HCT116 (cell line): ENCODE measurements at regions not wholly inside any gene's neighbourhood (a gene's known extent, or its start where the extent isn't known, plus 50 kb on each side); places are given as distances from the start of the nearest gene placed in this dataset.

Experiments used
- ATAC-seq: fragments of 200-7000 bp; cut with Tn5 transposase; 2 replicates; pipeline ENCODE4 v1.9.1; 2020; ENCODE audit warnings: mild to moderate bottlenecking, moderate library complexity
- BruUV-seq: library from RNA; stranded (reverse); fragments of 400-500 nt; replicated peaks from 2 replicates; lab custom pipeline; 2021; lab: Mats Ljungman, UMichigan
- CTCF ChIA-PET: fragments of 300-600 bp; sonication (Branson Sonifier 250); formaldehyde crosslinking; loops from one replicate; lab custom pipeline; 2021; ENCODE audit warnings: antibody characterized with exemption; lab: Charles Lee
- POLR2A ChIA-PET: fragments of 300-600, 350-600 bp; sonication (Branson Sonifier 250); formaldehyde crosslinking; loops from one replicate; lab custom pipeline; 2021; ENCODE audit warnings: antibody characterized with exemption; lab: Charles Lee
- RAD21 ChIA-PET, 2 experiments: fragments of 300-600 bp; sonication (Branson Sonifier 250); formaldehyde crosslinking; loops; one replicate each; lab custom pipeline; 2023; ENCODE audit warnings: low total read pairs in 2 of 2; ENCODE audit not compliant: uncharacterized antibody in 2 of 2, unreplicated experiment in 2 of 2, low non-redundant PET in 1 of 2; lab: Charles Lee
- DNase-seq: peaks from one replicate; pipeline ENCODE4 v3.0.0-alpha.2; 2010; ENCODE audit warnings: low read depth, low spot score
- H2AFZ ChIP-seq: fragments of 200-600 bp; shearing (Covaris generic), sonication (generic); 2 replicates; pipeline ENCODE4 v1.6.1; 2017; ENCODE audit warnings: low read depth, mixed run types, mixed read lengths, antibody characterized with exemption, low read length; ENCODE audit not compliant: poor library complexity, severe bottlenecking
- H3K27ac ChIP-seq: 2 replicates; pipeline ENCODE4 v1.5.1; 2012; ENCODE audit warnings: low read depth, low read length
- H3K27me3 ChIP-seq: fragments of 200-600 bp; sonication (generic); 2 replicates; pipeline ENCODE4 v1.6.1; 2016; ENCODE audit warnings: mixed run types, low read length, mixed read lengths; ENCODE audit not compliant: insufficient read depth
- H3K36me3 ChIP-seq, 2 experiments: fragments of 200-500 bp in 1 of 2; fragments of 200-600 bp in 1 of 2; sonication (Bioruptor generic) in 1 of 2; sonication (generic) in 1 of 2; 2 replicates each; pipeline versions ENCODE4 v1.5.1 to v1.6.1; 2014 to 2016; ENCODE audit warnings: low read length in 2 of 2, inconsistent platforms in 1 of 2, mixed read lengths in 1 of 2, mixed run types in 1 of 2; ENCODE audit not compliant: insufficient read depth in 2 of 2, control insufficient read depth in 1 of 2
- H3K4me1 ChIP-seq, 2 experiments: fragments of 200-600 bp in 1 of 2; sonication (generic) in 1 of 2; 2 replicates each; pipeline versions ENCODE4 v1.5.1 to v1.6.1; 2012 to 2017; ENCODE audit warnings: low read length in 2 of 2, inconsistent platforms in 1 of 2, mild to moderate bottlenecking in 1 of 2, mixed read lengths in 1 of 2, mixed run types in 1 of 2, moderate library complexity in 1 of 2; ENCODE audit not compliant: insufficient read depth in 2 of 2, control insufficient read depth in 1 of 2
- H3K4me2 ChIP-seq: fragments of 200-600 bp; sonication (generic); 2 replicates; pipeline ENCODE4 v1.6.1; 2017; ENCODE audit warnings: mixed run types, low read length, mixed read lengths
- H3K4me3 ChIP-seq, 2 experiments: fragments of 200-600 bp in 1 of 2; sonication (generic) in 1 of 2; replicated peaks in 1 of 2; 2 replicates each; pipeline ENCODE4 v1.5.1; 2011 to 2016; ENCODE audit warnings: low read length in 2 of 2, control low read depth in 1 of 2, low read depth in 1 of 2, mild to moderate bottlenecking in 1 of 2, mixed read lengths in 1 of 2, mixed run types in 1 of 2
- H3K79me2 ChIP-seq: fragments of 200-600 bp; sonication (generic); 2 replicates; pipeline ENCODE4 v1.6.1; 2017; ENCODE audit warnings: mild to moderate bottlenecking, mixed run types, low read length, moderate library complexity, mixed read lengths; ENCODE audit not compliant: insufficient read depth
- H3K9ac ChIP-seq: fragments of 200-600 bp; sonication (generic); 2 replicates; pipeline ENCODE4 v1.6.1; 2016; ENCODE audit warnings: low read length, mixed read lengths
- H3K9me2 ChIP-seq: fragments of 200-600 bp; sonication (generic), shearing (Covaris generic); 2 replicates; pipeline ENCODE4 v1.6.1; 2017; ENCODE audit warnings: mixed run types, mild to moderate bottlenecking, moderate library complexity; ENCODE audit not compliant: insufficient read depth
- H3K9me3 ChIP-seq, 2 experiments: fragments of 200-500 bp in 1 of 2; fragments of 200-600 bp in 1 of 2; sonication (Bioruptor generic) in 1 of 2; sonication (generic) in 1 of 2; 2 replicates each; pipeline ENCODE4 v1.6.1; 2014 to 2017; ENCODE audit warnings: low read length in 2 of 2, mixed read lengths in 2 of 2, inconsistent platforms in 1 of 2, low read depth in 1 of 2, mild to moderate bottlenecking in 1 of 2, mixed run types in 1 of 2, moderate library complexity in 1 of 2; ENCODE audit not compliant: control insufficient read depth in 1 of 2, insufficient read depth in 1 of 2
- H4K20me1 ChIP-seq: fragments of 200-600 bp; sonication (generic), shearing (Covaris generic); 2 replicates; pipeline ENCODE4 v1.6.1; 2017; ENCODE audit warnings: mixed run types, mild to moderate bottlenecking, moderate library complexity; ENCODE audit not compliant: insufficient read depth
- CBX3 ChIP-seq: IDR thresholded peaks from 2 replicates; pipeline ENCODE4 v1.6.1; 2012; ENCODE audit warnings: low read depth
- EGR1 ChIP-seq: IDR thresholded peaks from 2 replicates; pipeline ENCODE4 v1.6.1; 2012; ENCODE audit warnings: low read depth
- EZH2 ChIP-seq: fragments of 200-600 bp; sonication (generic); IDR thresholded peaks from 2 replicates; pipeline ENCODE4 v1.6.1; 2017; ENCODE audit warnings: antibody characterized with exemption, mixed run types
- EZH2phosphoT487 ChIP-seq: fragments of 200-600 bp; IDR thresholded peaks from 2 replicates; pipeline ENCODE4 v1.6.1; 2018; ENCODE audit warnings: antibody characterized with exemption, borderline replicate concordance
- JUND ChIP-seq: IDR thresholded peaks from 2 replicates; pipeline ENCODE4 v1.6.1; 2012
- POLR2AphosphoS5 ChIP-seq: IDR thresholded peaks from 2 replicates; pipeline ENCODE4 v1.6.1; 2011; ENCODE audit warnings: mild to moderate bottlenecking, low read depth, low read length, moderate library complexity
- RAD21 ChIP-seq: IDR thresholded peaks from 2 replicates; pipeline ENCODE4 v1.6.1; 2012; ENCODE audit warnings: low read depth, mild to moderate bottlenecking
- SP1 ChIP-seq: IDR thresholded peaks from 2 replicates; pipeline ENCODE4 v1.6.1; 2012; ENCODE audit warnings: low read depth
- SRF ChIP-seq: IDR thresholded peaks from 2 replicates; pipeline ENCODE4 v1.6.1; 2012; ENCODE audit warnings: low read depth
- TCF7L2 ChIP-seq: IDR thresholded peaks from 2 replicates; pipeline ENCODE4 v1.7.0; 2011; ENCODE audit warnings: borderline replicate concordance, inconsistent platforms; ENCODE audit not compliant: insufficient read depth, insufficient read length; ENCODE audit errors: extremely low read depth
- YY1 ChIP-seq: IDR thresholded peaks from 2 replicates; pipeline ENCODE4 v1.6.1; 2011; ENCODE audit warnings: low read length, low read depth, moderate library complexity, mild to moderate bottlenecking; ENCODE audit not compliant: insufficient replicate concordance; ENCODE audit errors: extremely low read depth
- ZFX ChIP-seq: fragments of 450-650 bp; IDR thresholded peaks from 2 replicates; pipeline ENCODE4 v1.6.1; 2017
- intact Hi-C: fragments of 100-400 bp; cut with micrococcal nuclease; formaldehyde crosslinking; loops from 2 replicates; pipeline ENCODE4 v1.10.0; 2022
- TF ChIP-seq, protein P1 (sequence below): IDR thresholded peaks from 2 replicates; pipeline ENCODE4 v1.6.1; 2011; ENCODE audit warnings: mild to moderate bottlenecking, low read length, moderate library complexity; ENCODE audit not compliant: insufficient replicate concordance; ENCODE audit errors: extremely low read depth
- TF ChIP-seq, protein P2 (sequence below): IDR thresholded peaks from 2 replicates; pipeline ENCODE4 v1.6.1; 2012
- TF ChIP-seq, protein P3 (sequence below): IDR thresholded peaks from 2 replicates; pipeline ENCODE4 v1.6.1; 2012
- TF ChIP-seq, protein P4 (sequence below): IDR thresholded peaks from 2 replicates; pipeline ENCODE4 v1.6.1; 2012; ENCODE audit warnings: low read depth
- TF ChIP-seq, protein P5 (sequence below), 3 experiments: fragments of 200-600 bp in 1 of 3; sonication (generic) in 1 of 3; IDR thresholded peaks in 2 of 3; conservative IDR thresholded peaks in 1 of 3; 2 replicates each; pipeline ENCODE4 v1.5.1; 2012 to 2017; ENCODE audit warnings: low read depth in 2 of 3, low read length in 2 of 3, antibody characterized with exemption in 1 of 3, borderline replicate concordance in 1 of 3, control low read depth in 1 of 3, mild to moderate bottlenecking in 1 of 3, mixed read lengths in 1 of 3, mixed run types in 1 of 3, moderate library complexity in 1 of 3; ENCODE audit not compliant: insufficient read depth in 1 of 3

DNA sequence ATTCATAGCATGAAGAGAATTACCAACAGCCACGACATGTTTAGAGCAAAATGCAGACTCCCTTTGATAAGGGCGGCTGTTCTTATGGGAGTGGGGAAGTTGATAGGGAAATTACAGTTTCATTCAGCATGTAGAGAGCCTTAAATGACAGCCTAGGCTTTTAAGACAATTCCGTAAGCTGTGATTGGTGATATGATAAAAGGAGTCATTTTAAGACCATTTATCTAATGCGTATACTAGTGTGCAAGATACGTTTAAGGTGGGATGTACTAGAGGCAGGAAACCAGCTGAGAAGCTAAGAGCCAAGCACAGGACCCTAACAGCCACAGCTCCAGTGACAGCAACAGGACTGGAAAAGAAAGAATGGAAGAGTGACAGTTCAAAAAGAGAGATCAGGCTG, 102.2 kb upstream of the ZFP42 start (continued):
- TF ChIP-seq, protein P1, sequence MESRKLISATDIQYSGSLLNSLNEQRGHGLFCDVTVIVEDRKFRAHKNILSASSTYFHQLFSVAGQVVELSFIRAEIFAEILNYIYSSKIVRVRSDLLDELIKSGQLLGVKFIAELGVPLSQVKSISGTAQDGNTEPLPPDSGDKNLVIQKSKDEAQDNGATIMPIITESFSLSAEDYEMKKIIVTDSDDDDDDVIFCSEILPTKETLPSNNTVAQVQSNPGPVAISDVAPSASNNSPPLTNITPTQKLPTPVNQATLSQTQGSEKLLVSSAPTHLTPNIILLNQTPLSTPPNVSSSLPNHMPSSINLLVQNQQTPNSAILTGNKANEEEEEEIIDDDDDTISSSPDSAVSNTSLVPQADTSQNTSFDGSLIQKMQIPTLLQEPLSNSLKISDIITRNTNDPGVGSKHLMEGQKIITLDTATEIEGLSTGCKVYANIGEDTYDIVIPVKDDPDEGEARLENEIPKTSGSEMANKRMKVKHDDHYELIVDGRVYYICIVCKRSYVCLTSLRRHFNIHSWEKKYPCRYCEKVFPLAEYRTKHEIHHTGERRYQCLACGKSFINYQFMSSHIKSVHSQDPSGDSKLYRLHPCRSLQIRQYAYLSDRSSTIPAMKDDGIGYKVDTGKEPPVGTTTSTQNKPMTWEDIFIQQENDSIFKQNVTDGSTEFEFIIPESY = no peak
- TF ChIP-seq RAD21 (no peak), ZFX (no peak), CBX3 (no peak)
- TF ChIP-seq, all 23 proteins: peak for 0

DNA sequence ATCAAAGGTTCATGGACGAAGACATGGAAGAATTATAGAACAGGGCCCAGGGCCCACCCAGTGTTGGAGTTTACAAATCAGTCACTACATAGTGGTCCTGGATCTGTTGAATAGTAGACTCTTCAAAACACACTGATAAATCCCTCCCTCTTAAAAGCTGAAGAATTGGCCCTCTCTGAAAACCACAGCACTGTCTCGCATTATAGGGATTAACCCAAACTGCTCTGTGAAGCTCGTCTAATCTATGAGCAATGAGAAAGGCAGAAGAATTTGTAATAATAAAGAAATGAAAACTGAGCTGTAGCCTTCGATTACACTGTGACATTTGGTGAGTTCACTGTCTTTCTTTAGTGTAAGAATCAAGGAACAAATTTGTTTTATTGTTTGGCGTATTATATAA, 92.5 kb upstream of the ZFP42 start:
- ATAC-seq = no peak
- H3K79me2 ChIP-seq = no peaks in the 10 kb centered on the region
- H3K4me3 ChIP-seq = no peak overlapping the region
- H3K27me3 ChIP-seq = no peaks in the 10 kb centered on the region
- H4K20me1 ChIP-seq = no peaks in the 10 kb centered on the region
- intact Hi-C loops = no loop called here
- no peak for DNase-seq
- peaks cover 0 to 5% of the 10 kb centered on the region in 2 experiments; a peak in 1 of 4 replicates for H3K4me1 ChIP-seq
- H3K9me3 ChIP-seq = no peaks in the 10 kb centered on the region
- BruUV-seq = no TSS peak
- no peaks in the 10 kb centered on the region for H3K36me3 ChIP-seq
- POLR2A ChIA-PET = no interaction called here
- H3K27ac ChIP-seq = no peak overlapping the region
- no peak overlapping the region for H3K4me2 ChIP-seq
- no peaks in the 10 kb centered on the region for H3K9me2 ChIP-seq
- RAD21 ChIA-PET = no interaction called here
- CTCF ChIA-PET = no interaction called here
- H3K9ac ChIP-seq = no peak overlapping the region
- H2AFZ ChIP-seq = no peak overlapping the region
- TF ChIP-seq EGR1 (no peak), EZH2phosphoT487 (no peak), ZFX (no peak), YY1 (no peak), TCF7L2 (no peak), SP1 (no peak), SRF (no peak), JUND (no peak), RAD21 (no peak), EZH2 (no peak), POLR2AphosphoS5 (no peak)
- TF ChIP-seq, protein P2, sequence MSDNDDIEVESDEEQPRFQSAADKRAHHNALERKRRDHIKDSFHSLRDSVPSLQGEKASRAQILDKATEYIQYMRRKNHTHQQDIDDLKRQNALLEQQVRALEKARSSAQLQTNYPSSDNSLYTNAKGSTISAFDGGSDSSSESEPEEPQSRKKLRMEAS = no peak
- TF ChIP-seq, protein P3, sequence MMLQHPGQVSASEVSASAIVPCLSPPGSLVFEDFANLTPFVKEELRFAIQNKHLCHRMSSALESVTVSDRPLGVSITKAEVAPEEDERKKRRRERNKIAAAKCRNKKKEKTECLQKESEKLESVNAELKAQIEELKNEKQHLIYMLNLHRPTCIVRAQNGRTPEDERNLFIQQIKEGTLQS = no peak
- TF ChIP-seq, protein P4, sequence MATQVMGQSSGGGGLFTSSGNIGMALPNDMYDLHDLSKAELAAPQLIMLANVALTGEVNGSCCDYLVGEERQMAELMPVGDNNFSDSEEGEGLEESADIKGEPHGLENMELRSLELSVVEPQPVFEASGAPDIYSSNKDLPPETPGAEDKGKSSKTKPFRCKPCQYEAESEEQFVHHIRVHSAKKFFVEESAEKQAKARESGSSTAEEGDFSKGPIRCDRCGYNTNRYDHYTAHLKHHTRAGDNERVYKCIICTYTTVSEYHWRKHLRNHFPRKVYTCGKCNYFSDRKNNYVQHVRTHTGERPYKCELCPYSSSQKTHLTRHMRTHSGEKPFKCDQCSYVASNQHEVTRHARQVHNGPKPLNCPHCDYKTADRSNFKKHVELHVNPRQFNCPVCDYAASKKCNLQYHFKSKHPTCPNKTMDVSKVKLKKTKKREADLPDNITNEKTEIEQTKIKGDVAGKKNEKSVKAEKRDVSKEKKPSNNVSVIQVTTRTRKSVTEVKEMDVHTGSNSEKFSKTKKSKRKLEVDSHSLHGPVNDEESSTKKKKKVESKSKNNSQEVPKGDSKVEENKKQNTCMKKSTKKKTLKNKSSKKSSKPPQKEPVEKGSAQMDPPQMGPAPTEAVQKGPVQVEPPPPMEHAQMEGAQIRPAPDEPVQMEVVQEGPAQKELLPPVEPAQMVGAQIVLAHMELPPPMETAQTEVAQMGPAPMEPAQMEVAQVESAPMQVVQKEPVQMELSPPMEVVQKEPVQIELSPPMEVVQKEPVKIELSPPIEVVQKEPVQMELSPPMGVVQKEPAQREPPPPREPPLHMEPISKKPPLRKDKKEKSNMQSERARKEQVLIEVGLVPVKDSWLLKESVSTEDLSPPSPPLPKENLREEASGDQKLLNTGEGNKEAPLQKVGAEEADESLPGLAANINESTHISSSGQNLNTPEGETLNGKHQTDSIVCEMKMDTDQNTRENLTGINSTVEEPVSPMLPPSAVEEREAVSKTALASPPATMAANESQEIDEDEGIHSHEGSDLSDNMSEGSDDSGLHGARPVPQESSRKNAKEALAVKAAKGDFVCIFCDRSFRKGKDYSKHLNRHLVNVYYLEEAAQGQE = no peak
- TF ChIP-seq, protein P5, sequence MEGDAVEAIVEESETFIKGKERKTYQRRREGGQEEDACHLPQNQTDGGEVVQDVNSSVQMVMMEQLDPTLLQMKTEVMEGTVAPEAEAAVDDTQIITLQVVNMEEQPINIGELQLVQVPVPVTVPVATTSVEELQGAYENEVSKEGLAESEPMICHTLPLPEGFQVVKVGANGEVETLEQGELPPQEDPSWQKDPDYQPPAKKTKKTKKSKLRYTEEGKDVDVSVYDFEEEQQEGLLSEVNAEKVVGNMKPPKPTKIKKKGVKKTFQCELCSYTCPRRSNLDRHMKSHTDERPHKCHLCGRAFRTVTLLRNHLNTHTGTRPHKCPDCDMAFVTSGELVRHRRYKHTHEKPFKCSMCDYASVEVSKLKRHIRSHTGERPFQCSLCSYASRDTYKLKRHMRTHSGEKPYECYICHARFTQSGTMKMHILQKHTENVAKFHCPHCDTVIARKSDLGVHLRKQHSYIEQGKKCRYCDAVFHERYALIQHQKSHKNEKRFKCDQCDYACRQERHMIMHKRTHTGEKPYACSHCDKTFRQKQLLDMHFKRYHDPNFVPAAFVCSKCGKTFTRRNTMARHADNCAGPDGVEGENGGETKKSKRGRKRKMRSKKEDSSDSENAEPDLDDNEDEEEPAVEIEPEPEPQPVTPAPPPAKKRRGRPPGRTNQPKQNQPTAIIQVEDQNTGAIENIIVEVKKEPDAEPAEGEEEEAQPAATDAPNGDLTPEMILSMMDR (IDR thresholded peaks at IDR 0.05 in 2 of 3, conservative IDR thresholded peaks at IDR 0.05 in 1 of 3; ENCODE audit: borderline replicate concordance in 1 of 3, insufficient read depth in 1 of 3, low read depth in 2 of 3, low read length in 2 of 3) = no peak
